ENCODE measurements at regions not wholly inside any gene's neighbourhood (a gene's known extent, or its start where the extent isn't known, plus 50 kb on each side); places are given as distances from the start of the nearest gene placed in this dataset.
A peak's percentile ranks its signal among the peaks of the same experiment; 100 is the strongest.

GRCh38 chrX:125203737-125204578 lies 115.7 kb upstream of the TEX13C start:
- TF ChIP-seq CTCF (IDR thresholded peaks at IDR 0.05; ENCODE audit: insufficient read depth, low read depth, low read length): no peak
- peak; percentile 24 for TF ChIP-seq EZH2 (IDR thresholded peaks at IDR 0.05; ENCODE audit: insufficient read depth, low read length)
